GM10248 (cell line): ENCODE measurements at regions not wholly inside any gene's neighbourhood (a gene's known extent, or its start where the extent isn't known, plus 50 kb on each side); places are given as distances from the start of the nearest gene placed in this dataset.

Experiments
- CTCF ChIA-PET: fragments of 300-600 bp; sonication (Branson Sonifier 250); formaldehyde crosslinking; extraction: SDS; loops from one replicate; lab custom pipeline; 2021; ENCODE audit warnings: antibody characterized with exemption; lab: Yijun Ruan, JAX
- POLR2A ChIA-PET: fragments of 350-650 bp; sonication (Branson Sonifier 250); formaldehyde crosslinking; extraction: SDS; loops from one replicate; lab custom pipeline; 2020; ENCODE audit warnings: antibody characterized with exemption; lab: Yijun Ruan, JAX
- DNase-seq: peaks from one replicate; pipeline ENCODE4 v3.0.0; 2012; ENCODE audit errors: extremely low spot score
- TF ChIP-seq, protein P1 (sequence below): IDR thresholded peaks from 2 replicates; pipeline ENCODE4 v1.5.1; 2012; ENCODE audit warnings: mild to moderate bottlenecking, low read depth; ENCODE audit errors: extremely low read depth, missing control alignments, control extremely low read depth

DNA sequence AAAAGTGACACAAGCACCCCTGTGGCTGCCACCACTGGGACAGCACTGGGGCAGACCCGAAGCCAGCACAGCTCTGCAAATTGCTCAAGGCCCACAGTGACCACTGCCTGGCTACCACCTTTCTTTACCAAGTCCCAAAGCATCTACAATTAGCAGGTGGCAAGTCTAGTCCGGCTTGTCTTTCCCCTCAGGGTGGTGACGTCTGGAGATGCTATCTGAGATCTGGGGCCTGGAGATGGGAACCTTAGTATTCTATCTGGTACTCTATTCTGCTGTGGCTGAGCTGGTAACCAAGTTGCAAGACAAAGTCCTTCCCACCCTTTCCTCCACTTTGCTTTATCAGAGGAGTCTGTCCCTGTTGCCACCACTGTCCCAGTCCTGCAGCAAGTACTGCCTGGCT lies 1010.1 kb upstream of the FLRT2 start:
- POLR2A ChIA-PET = no interaction called here
- CTCF ChIA-PET = no interaction called here
- DNase-seq = no peak
- TF ChIP-seq, protein P1, sequence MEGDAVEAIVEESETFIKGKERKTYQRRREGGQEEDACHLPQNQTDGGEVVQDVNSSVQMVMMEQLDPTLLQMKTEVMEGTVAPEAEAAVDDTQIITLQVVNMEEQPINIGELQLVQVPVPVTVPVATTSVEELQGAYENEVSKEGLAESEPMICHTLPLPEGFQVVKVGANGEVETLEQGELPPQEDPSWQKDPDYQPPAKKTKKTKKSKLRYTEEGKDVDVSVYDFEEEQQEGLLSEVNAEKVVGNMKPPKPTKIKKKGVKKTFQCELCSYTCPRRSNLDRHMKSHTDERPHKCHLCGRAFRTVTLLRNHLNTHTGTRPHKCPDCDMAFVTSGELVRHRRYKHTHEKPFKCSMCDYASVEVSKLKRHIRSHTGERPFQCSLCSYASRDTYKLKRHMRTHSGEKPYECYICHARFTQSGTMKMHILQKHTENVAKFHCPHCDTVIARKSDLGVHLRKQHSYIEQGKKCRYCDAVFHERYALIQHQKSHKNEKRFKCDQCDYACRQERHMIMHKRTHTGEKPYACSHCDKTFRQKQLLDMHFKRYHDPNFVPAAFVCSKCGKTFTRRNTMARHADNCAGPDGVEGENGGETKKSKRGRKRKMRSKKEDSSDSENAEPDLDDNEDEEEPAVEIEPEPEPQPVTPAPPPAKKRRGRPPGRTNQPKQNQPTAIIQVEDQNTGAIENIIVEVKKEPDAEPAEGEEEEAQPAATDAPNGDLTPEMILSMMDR = no peak

DNA sequence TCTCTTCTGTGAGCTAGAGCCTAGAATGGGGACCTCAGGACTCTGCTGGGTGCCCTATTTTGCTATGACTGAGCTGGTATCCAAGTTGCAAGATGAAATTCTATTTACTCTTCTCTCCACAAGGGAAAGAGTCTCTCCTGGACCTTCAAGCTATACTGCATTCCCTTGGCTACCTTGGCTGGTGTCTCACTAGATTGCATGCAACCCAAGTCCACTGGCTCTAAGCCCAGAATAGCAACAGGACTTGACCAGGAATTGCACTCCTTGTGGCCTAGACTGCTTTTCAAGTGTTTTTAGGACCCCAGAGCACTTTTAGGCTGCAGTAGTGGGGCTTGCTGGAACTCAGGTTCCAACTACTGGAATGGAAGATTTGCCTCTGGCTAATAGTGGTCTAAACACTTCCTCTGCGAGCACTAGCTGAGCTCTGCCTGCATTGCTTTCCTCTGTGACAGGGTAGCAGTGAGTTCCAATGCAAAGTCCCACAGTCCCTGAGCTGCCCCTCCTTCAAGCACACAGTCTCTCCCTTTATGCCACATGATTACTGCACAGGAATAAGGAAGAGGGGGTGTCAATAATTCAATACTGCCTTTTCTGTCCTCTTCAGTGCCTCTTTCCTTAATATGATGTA lies 1009.1 kb upstream of the FLRT2 start:
- no peak for DNase-seq
- POLR2A ChIA-PET = no interaction called here
- CTCF ChIA-PET = no interaction called here
- TF ChIP-seq, protein P1 = no peak

DNA sequence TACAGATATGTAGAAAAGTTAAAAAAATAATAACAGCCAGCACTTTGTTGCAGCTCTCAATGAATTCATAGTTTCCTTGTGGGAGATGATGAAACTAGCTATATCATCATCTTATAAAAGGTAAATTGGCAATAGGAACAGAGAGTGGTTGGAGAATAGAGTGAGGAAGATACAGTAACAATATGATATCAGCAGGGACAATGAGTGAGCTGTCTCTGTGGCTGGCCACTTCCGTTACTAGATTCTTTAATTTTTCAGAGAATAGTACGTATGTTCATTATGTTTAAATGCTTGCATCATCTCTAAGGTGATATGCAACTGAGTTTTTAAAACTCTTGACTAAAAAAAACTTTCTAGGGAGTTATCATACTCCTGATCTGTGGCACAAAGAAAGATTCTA lies 1006.2 kb upstream of the FLRT2 start:
- POLR2A ChIA-PET = no interaction called here
- TF ChIP-seq, protein P1 = no peak
- CTCF ChIA-PET = interaction anchor here (1.5 kb wide), 1 partner anchor 20 kb away, joined by 4 read pairs; no protein-coding TSS in a partner anchor
- DNase-seq = no peak

DNA sequence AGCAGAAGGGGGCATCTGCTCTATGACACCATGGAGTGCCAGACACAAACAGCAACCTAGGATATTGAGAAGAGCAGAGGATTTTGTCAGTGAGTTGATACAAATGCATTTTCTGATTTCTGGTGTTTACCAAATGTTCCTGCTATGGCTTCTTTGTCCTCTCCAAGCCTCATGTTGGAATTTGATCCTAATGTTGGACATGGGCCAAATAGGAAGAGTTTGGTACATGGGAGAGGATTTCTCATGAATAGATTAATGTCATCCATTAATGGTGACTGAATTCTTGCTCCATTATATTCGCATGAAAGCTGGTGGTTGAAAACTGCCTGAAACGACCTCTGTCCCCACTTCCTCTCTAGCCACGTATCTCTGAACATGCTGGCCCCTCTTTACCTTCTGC lies 1002.2 kb upstream of the FLRT2 start:
- TF ChIP-seq, protein P1 = no peak
- CTCF ChIA-PET = no interaction called here
- POLR2A ChIA-PET = no interaction called here
- no peak for DNase-seq

DNA sequence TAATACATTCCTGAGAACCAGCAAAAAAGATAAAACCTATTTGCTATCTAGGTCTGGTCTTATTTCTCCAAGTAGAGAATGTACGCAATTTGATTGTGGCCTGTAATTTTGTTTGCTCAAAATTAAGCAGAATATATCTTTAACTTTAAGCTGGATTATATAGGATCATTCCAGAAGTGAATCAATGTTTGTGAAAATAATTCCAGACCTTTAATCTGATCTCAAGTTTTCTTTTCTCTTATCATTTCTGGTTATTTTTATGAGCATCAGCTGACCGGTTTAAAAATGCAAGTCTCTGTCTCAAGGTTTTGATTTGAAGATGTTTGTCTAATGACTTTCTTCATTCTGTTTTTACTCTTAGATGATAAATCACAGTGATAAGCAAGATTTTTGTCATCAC lies 997.9 kb upstream of the FLRT2 start:
- DNase-seq = no peak
- TF ChIP-seq, protein P1 = no peak
- CTCF ChIA-PET = no interaction called here
- POLR2A ChIA-PET = no interaction called here

DNA sequence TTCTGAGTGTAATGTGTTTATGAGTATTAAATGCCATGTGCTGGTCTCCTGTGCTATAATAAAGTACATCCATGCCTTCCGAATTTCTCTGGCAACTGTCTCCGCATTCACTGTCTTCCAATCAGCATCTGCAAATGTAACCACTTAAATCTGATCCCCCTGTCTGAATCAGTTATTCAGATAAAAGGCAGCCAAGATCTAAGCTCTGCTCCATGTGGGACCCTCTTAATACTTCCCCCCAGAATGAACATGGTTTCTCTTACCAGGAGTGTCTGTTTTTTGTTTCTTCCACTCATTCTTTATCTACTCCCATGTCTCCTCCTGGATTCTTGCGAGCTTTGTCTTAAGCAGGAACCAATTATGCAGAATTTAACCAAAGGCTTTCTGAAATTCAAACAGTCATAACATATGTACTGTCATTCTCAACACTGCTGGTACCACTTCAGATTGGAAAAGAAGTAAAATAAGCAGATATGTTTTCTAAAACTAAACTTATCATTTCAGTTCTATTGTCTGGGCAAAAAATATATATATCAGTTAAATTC lies 996.7 kb upstream of the FLRT2 start:
- ChIA-PET POLR2A (no interaction called here), CTCF (no interaction called here)
- DNase-seq = no peak
- TF ChIP-seq, protein P1 = no peak
